ENCODE measurements at regions not wholly inside any gene's neighbourhood (a gene's known extent, or its start where the extent isn't known, plus 50 kb on each side); places are given as distances from the start of the nearest gene placed in this dataset.

DNA sequence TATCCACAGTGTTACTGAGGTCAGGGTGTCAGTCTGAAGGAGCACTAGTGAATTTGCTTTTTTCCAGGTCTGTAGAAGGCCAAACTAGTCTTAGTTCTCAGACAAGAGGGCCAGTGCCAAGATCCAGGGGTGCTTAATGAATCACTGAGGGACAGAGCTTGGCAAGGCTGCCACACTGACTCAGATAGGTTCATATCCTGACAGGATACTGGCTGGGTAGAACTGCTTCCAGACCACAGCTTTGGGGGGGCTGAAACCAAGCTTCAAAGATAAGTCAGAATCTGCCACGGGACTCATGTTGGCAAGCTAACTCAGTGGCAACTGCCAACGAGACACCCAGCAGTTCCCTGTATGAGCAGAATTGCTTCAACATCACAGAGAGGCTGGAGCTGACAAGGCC, 1125.4 kb downstream of the EFNA5 start:
- Histone ChIP-seq H3K4me1 (ENCODE audit: control insufficient read depth in 4 of 4, insufficient read depth in 4 of 4, low read length in 3 of 4) (no peaks in the 10 kb centered on the region), H3K9ac (ENCODE audit: low read depth in 1 of 2, low read length in 2 of 2) (no peak overlapping the region), H3K27ac (ENCODE audit: low read depth in 1 of 2, low read length in 2 of 2) (no peak overlapping the region), H3K27me3 (ENCODE audit: control insufficient read depth in 4 of 4, insufficient read depth in 4 of 4, low read length in 3 of 4) (no peaks in the 10 kb centered on the region), H3K9me3 (ENCODE audit: control insufficient read depth in 4 of 4, low read length in 3 of 4) (peaks cover 6 to 25% (median 11%) of the 10 kb centered on the region in 4 donors), H3K36me3 (ENCODE audit: control insufficient read depth in 4 of 4, insufficient read depth in 3 of 4, low read depth in 1 of 4, low read length in 3 of 4) (no peaks in the 10 kb centered on the region), H3K4me3 (ENCODE audit: low read depth in 1 of 3, low read length in 3 of 3) (no peak overlapping the region)
- DNase-seq (ENCODE audit: low spot score) = no peak
- TF ChIP-seq JUND (IDR thresholded peaks at IDR 0.05) = no peak
- TF ChIP-seq, protein P1, sequence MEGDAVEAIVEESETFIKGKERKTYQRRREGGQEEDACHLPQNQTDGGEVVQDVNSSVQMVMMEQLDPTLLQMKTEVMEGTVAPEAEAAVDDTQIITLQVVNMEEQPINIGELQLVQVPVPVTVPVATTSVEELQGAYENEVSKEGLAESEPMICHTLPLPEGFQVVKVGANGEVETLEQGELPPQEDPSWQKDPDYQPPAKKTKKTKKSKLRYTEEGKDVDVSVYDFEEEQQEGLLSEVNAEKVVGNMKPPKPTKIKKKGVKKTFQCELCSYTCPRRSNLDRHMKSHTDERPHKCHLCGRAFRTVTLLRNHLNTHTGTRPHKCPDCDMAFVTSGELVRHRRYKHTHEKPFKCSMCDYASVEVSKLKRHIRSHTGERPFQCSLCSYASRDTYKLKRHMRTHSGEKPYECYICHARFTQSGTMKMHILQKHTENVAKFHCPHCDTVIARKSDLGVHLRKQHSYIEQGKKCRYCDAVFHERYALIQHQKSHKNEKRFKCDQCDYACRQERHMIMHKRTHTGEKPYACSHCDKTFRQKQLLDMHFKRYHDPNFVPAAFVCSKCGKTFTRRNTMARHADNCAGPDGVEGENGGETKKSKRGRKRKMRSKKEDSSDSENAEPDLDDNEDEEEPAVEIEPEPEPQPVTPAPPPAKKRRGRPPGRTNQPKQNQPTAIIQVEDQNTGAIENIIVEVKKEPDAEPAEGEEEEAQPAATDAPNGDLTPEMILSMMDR (IDR thresholded peaks at IDR 0.05; ENCODE audit: low read depth, low read length, missing input control) = no peak
- TF ChIP-seq, protein P2, sequence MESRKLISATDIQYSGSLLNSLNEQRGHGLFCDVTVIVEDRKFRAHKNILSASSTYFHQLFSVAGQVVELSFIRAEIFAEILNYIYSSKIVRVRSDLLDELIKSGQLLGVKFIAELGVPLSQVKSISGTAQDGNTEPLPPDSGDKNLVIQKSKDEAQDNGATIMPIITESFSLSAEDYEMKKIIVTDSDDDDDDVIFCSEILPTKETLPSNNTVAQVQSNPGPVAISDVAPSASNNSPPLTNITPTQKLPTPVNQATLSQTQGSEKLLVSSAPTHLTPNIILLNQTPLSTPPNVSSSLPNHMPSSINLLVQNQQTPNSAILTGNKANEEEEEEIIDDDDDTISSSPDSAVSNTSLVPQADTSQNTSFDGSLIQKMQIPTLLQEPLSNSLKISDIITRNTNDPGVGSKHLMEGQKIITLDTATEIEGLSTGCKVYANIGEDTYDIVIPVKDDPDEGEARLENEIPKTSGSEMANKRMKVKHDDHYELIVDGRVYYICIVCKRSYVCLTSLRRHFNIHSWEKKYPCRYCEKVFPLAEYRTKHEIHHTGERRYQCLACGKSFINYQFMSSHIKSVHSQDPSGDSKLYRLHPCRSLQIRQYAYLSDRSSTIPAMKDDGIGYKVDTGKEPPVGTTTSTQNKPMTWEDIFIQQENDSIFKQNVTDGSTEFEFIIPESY (IDR thresholded peaks at IDR 0.05) = no peak
- WGBS = 62% methylated on average over 2 of the region's 2 CpGs

DNA sequence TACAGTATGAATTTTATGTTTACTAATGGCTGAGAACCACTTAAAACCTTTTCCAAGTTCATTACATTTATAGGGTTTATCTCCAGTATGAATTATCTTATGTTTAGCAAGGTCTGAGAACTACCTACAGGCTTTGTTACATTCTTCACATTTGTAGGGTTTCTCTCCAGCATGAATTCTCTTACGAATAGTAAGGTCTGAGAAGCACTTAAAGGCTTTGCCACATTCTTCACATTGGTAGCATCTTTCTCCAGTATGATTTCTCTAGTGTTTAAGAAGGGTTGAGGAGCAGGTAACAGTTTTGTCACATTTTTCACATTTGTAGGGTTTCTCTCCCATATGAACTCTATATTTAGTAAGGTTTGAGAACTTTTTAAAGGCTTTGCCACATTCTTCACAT, 1127.4 kb downstream of the EFNA5 start:
- Histone ChIP-seq H3K4me3 (ENCODE audit: low read depth in 1 of 3, low read length in 3 of 3) (no peak overlapping the region), H3K4me1 (ENCODE audit: control insufficient read depth in 4 of 4, insufficient read depth in 4 of 4, low read length in 3 of 4) (no peaks in the 10 kb centered on the region), H3K9me3 (ENCODE audit: control insufficient read depth in 4 of 4, low read length in 3 of 4) (peaks cover 6 to 25% (median 11%) of the 10 kb centered on the region in 4 donors), H3K9ac (ENCODE audit: low read depth in 1 of 2, low read length in 2 of 2) (no peak overlapping the region), H3K36me3 (ENCODE audit: control insufficient read depth in 4 of 4, insufficient read depth in 3 of 4, low read depth in 1 of 4, low read length in 3 of 4) (no peaks in the 10 kb centered on the region), H3K27me3 (ENCODE audit: control insufficient read depth in 4 of 4, insufficient read depth in 4 of 4, low read length in 3 of 4) (no peaks in the 10 kb centered on the region), H3K27ac (ENCODE audit: low read depth in 1 of 2, low read length in 2 of 2) (no peak overlapping the region)
- DNase-seq (ENCODE audit: low spot score) = no peak
- 55% methylated on average over 1 of the region's 1 CpG for WGBS
- TF ChIP-seq, protein P3, sequence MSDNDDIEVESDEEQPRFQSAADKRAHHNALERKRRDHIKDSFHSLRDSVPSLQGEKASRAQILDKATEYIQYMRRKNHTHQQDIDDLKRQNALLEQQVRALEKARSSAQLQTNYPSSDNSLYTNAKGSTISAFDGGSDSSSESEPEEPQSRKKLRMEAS (IDR thresholded peaks at IDR 0.05) = no peak
- no peak for TF ChIP-seq RXRA (IDR thresholded peaks at IDR 0.05)
- TF ChIP-seq, protein P2 (IDR thresholded peaks at IDR 0.05) = no peak
- no peak for TF ChIP-seq NR2F2 (IDR thresholded peaks at IDR 0.05)
- no peak for TF ChIP-seq YY1 (IDR thresholded peaks at IDR 0.05)
- TF ChIP-seq FOXA2 (IDR thresholded peaks at IDR 0.05) = no peak
- no peak for TF ChIP-seq ATF3 (IDR thresholded peaks at IDR 0.05)
- no peak for TF ChIP-seq GABPA (IDR thresholded peaks at IDR 0.05 in 1 of 2, conservative IDR thresholded peaks at IDR 0.05 in 1 of 2)
- TF ChIP-seq JUND (IDR thresholded peaks at IDR 0.05) = no peak
- TF ChIP-seq FOXA1 (IDR thresholded peaks at IDR 0.05) = no peak

DNA sequence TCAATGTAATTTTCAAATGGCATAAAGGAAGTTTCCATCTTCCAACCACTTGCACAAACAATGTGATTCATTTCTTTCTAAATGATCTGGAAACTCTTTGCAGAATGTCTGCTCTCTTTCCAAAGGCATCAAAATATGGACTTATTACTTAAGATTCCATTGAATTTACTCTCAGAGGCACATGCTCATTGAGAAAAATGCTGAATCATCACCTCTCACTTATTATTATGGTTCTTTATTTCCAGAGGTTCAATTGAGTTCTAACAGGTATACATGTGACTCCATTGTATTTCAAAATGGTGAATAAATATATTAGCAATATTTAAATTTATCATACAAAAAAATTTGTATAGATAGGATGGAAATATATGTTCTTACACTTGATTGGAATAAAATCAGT, 1140.6 kb downstream of the EFNA5 start:
- no peaks in the 10 kb centered on the region for H3K27me3 ChIP-seq (ENCODE audit: control insufficient read depth in 4 of 4, insufficient read depth in 4 of 4, low read length in 3 of 4)
- H3K9me3 ChIP-seq (ENCODE audit: control insufficient read depth in 4 of 4, low read length in 3 of 4) = no peaks in the 10 kb centered on the region
- H3K4me3 ChIP-seq (ENCODE audit: low read depth in 1 of 3, low read length in 3 of 3) = no peak overlapping the region
- H3K36me3 ChIP-seq (ENCODE audit: control insufficient read depth in 4 of 4, insufficient read depth in 3 of 4, low read depth in 1 of 4, low read length in 3 of 4) = no peaks in the 10 kb centered on the region
- H3K9ac ChIP-seq (ENCODE audit: low read depth in 1 of 2, low read length in 2 of 2) = no peak overlapping the region
- H3K27ac ChIP-seq (ENCODE audit: low read depth in 1 of 2, low read length in 2 of 2) = no peak overlapping the region
- no peaks in the 10 kb centered on the region for H3K4me1 ChIP-seq (ENCODE audit: control insufficient read depth in 4 of 4, insufficient read depth in 4 of 4, low read length in 3 of 4)
- no peak for DNase-seq (ENCODE audit: low spot score)
- TF ChIP-seq EGR1 (IDR thresholded peaks at IDR 0.05; ENCODE audit: low read depth in 2 of 2) = no peak
- TF ChIP-seq, protein P2 (IDR thresholded peaks at IDR 0.05) = no peak
- TF ChIP-seq FOXA2 (IDR thresholded peaks at IDR 0.05) = no peak
- TF ChIP-seq, protein P1 (IDR thresholded peaks at IDR 0.05; ENCODE audit: low read depth, low read length, missing input control) = no peak
- TF ChIP-seq, protein P3 (IDR thresholded peaks at IDR 0.05) = no peak
- TF ChIP-seq TAF1 (conservative IDR thresholded peaks at IDR 0.05) = no peak

All from liver (tissue), 8 donors.